SIG-M5 treated with dmso at 0.1 percent for 504 hours (cell line): ENCODE measurements at regions not wholly inside any gene's neighbourhood (a gene's known extent, or its start where the extent isn't known, plus 50 kb on each side); places are given as distances from the start of the nearest gene placed in this dataset.
A peak's percentile ranks its signal among the peaks of the same experiment; 100 is the strongest.

Experiments
- DNase-seq: peaks from one replicate; lab custom pipeline; 2025; ENCODE audit not compliant: unreplicated experiment; lab: John Stamatoyannopoulos, UW

DNA sequence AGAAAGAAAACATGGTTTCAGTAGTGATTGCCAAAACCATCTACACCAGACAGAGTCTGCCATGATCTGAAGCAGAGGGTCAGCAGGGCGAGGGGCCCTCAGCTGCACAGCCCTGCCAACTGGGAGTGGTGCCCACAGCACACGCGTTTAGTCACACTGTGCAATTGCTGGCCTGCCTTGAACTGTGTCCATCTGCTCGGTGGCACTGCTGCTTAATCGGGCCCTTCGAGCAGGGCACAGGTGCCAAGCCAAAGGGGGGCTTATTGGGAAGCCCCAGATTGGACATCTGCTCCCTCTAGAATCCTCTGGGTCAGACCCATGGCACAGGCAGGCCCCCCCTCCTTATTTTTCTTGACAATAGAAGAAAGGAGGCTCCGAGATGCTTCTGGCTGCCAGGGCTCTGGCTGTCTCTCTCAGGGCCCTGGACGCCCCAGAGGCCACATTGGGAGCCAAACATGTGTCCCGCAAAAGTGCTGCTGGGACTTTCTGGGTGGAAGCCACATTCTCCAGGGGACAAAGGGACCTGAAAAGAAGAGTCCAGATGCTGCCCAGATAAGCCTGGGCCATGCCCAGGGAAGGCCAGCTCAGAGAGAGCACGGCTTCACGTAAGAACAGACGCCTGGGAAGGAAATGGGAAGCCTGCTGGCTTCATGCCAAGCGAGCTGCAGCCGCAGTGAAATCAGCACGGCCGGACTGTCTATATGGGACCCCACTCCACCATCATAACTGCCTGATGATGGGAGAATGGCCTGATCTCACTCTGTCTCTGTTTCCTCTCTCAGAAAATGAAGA is 349.2 kb downstream of the GADD45G start:
- DNase-seq, result no peak

DNA sequence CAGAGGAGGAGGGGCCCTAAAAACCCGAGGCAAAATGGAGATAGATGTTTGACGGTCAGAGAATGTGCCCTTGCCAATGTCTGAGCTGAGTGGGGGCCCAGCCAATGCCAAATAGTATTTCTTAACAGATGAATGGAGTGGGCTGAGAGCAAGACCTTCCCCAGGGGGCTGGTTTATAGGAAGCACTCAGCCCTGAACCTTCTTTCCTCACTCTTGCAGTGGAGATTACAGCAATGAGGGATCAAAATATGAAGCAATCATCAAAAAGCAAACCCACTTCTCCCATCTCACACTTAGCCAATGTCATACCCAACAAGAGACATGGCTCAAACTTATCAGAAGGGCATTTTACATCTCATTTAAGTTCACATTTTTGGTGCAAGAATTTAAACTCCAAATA is 350.3 kb downstream of the GADD45G start:
- peak; percentile 2 for DNase-seq

DNA sequence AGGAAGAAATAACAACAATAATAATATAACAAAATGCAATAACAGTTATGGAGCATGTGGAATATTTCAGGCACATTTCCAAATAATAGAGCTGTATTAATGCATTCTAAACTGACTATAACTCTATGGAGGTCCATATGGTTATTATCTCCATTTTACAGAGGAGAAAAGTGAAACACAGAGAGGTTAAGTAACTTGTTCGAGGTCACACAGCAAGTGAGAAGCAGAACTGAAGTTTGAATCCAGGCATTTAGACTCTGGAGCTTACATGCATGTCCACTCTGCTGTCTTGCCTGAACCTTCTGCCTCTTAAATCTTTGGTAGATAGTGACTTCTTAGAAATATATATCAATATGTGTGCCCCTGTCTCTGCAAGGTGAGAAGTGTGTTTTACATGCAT is 350.8 kb downstream of the GADD45G start:
- no peak for DNase-seq

DNA sequence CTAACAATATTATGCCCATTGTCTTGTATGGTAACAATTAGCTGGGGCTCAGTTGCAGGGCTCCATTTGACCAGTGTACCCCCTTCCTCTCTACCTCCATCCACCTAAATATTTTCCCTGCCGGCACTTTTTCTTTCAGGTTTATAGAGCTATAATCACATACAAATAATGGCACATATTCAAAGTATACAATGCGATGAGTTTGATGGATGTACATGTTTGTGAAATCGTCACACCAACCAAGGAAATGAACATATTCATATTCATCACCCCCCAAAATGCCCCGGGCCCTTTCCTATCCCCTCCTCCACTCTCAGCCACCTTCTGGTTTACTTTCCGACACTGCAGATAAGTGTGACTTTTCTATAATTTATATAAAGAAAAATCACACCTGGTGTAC is 351.5 kb downstream of the GADD45G start:
- no peak for DNase-seq

DNA sequence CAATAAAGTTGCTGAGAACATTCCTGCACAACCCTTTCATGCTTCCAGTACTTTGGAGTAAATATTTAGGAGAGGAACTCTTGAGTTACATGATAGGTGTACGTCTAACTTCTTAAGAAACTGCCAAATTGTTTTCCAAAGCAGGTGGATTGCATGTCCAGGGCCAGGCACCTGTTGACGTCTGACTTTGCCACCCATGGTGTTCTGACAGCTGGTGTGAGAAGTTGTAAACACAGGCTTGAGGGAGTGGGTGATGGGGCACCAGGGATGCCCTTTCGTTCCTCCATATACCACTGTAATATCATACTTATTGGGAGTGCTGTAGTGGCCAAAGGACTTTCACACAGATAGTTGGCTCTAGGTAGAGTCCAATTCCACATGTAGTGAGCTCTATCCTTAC is 352.1 kb downstream of the GADD45G start:
- no peak for DNase-seq

DNA sequence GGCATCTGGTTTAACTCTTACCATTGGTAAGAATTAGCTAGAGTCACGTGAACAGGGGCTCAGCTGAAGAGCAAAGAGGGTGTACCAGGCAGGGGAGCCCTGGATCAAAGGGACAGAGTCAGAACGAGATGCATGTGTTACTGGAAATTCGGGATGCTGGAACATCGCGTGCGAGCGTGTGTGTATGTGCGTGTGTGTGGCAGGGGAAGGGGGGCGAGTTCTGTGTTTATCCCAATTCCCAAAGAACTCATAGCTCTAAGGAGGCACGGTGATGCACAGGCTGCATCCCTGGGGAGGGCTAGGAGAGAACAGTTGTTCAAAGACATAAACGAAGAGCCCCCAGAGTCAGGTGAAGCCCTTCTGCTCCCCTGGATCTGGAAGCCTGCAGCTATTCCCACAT is 353.3 kb downstream of the GADD45G start:
- no peak for DNase-seq

DNA sequence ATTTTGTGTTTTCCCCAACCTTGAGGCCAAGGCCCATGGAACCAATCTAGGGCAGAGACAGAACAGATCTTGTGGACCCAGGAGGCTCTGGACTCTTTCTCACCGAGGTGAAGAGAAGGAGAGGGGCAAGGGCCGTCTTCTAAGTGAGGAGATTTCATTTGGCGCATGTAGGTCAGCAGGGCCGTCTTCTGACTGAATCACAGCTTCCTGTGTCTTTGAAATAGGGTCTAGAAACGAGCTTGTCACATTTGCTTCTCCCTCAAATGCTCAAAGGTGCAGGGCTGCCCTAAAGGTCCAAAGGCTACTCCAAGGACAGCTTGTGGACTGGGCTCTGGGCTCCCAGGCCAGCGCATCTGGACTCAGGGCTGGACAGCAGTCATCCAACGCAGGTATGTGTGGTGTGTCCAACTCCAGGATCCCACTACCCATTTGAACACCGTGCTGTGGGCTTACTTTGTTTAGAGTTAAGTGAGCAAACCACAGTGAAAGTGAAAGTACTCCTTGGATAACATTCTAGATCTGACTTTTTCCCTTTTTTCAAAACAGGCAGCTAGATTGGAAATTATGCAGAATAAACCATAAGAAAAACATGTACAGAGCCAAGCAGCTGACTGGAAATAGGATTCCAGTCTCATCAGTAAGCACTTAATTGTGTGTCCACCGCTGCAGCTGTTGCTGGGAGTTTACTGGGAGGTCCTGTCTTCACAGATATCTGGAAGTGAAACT is 357.0 kb downstream of the GADD45G start:
- DNase-seq, result peak; percentile 45

DNA sequence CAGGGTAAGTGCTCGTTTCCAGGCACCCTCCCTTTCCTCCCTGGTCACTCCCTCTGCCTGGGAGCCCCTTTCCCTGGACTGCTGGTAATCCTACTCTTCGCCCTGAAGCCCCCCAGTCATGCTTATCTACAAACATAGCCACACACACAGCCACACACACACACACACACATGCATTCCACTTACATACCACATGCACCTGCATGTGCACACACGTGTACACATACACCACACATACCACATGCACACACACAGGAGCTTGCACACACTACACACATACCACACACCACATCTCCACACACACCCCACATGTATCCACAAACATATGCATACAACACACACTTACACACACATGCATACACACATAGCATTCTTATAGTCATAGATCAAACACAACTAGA is 358.5 kb downstream of the GADD45G start:
- DNase-seq, result no peak

DNA sequence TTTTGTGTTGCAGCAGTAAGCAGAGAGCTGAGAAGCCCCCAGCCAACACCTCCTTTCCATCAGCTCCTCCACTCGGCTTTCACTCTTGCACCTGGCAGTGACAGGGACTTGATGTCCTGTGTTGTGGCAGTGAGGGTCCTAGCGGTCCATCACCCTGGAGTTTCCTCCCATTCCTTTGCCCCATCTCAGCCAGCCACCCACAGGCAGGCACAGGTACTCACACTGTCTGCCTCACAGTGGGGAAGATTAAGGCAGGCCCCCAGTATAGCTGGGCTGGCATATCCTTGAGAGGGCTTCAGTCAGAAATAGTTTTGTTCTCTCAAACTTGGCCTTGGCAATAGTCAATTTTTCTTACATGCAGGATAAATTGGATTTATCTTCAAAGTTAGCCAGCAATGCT is 362.7 kb downstream of the GADD45G start:
- DNase-seq, result no peak

DNA sequence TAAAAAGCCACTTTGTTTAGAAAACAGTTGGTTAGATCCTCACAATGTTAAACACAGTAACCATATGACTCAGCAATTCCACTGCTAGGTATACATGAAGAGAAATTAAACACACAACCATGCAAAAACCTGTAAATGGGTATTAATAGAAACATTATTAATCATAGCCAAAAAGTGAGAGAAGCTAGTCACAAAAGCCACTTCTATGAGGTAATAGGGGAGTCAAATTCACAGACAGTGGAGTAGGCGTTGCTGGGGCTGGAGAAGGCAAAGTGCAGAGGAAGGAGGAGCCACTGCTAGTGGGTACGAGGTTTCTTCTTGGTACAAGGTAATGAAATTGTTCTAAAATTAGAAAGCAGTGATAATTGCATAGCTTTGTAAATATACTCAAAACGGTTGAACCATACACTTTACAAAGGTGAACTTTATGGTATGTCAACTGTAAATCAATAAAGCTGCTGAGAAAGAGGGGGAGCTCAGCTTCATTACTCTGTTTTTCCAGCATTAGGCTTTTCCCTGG is 364.4 kb downstream of the GADD45G start:
- no peak for DNase-seq

DNA sequence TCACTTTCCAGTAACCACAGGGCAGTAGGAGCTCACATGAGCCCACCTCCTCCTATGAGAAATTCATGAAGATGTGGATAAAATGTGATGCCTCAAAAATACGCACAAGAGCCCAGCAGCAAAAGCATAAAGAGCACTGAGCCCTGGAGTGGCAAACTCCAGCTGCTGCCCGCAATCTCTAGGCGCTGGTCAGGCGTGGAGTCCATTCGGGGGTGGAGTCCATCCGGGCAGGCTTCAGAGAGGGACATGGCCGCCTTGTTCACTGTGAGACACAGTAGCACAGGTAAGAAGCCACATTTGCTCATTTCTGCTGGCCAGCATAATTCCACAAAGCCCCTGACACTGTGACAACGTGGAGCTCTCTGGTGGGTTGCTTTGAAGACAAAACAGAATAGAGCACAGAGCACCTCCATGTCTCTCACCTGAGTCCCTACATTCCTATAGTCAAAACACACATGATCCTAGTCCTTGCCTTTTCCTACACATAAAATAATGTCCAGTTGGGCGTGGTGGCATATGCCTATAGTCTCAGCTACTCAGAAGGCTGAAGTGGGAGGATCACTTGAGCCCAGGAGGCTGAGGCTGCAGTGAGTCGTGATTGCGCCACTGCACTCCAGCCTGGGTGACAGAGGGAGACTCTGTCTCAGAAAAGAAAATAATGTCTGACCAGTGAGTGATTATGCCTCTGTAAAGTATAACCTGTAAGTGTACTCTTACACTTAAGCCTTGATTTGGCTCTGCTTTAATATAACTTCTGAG is 365.2 kb downstream of the GADD45G start:
- DNase-seq, result no peak

DNA sequence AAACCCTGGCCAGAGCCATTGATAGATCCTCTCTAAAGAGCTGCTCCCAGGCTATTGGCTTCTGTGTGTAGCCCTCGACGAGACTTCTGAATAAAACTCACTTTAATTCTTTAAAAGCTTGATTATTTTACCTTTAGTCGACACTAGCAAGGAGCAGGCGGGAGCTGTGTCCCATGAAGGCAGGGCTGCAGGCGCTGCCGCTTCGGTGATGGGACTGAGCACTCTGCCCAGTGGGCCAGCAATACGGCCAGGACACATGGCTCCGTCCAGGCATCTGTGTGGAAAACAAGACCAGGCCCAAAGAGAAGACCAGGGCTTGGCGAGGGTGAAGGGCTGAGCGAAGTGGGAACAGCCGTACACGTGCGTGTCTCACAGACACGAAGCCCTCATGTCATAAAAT is 365.9 kb downstream of the GADD45G start:
- DNase-seq, result no peak

DNA sequence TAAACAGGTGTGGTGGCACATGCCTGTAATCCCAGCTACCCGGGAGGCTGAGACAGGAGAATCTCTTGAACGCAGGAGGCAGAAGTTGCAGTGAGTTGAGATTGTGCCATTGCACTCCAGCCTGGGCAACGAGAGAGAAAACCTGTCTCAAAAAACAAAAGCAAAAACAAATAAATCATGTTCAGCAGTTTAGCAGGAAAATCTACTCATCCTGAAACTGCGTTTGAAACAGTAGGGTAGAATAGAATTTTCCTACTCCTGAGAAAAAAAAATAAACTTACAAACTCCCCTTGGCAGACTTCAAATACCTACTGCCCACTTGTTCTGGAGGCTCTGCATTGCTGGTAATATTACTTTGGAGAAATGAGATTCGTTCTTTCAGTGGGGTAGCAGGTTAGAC is 367.7 kb downstream of the GADD45G start:
- no peak for DNase-seq

DNA sequence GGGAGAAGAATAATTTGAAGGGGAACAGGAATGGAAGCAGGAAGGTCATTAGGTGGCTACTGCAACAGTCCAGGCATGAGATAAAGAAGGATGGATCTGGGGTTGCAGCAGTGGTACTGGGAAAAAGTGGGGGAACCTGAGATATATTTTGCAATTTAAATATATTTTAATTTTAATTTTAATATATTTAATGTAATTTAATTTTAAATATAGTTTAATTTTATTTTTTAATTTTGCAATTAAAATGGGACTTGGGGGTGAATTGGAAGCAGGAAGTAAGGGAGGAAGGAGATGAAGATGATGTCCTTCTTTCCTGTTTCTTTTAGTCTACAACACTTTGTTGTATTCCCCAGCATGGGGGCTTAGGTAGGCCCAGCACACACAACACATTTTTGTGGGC is 369.8 kb downstream of the GADD45G start:
- DNase-seq, result no peak

DNA sequence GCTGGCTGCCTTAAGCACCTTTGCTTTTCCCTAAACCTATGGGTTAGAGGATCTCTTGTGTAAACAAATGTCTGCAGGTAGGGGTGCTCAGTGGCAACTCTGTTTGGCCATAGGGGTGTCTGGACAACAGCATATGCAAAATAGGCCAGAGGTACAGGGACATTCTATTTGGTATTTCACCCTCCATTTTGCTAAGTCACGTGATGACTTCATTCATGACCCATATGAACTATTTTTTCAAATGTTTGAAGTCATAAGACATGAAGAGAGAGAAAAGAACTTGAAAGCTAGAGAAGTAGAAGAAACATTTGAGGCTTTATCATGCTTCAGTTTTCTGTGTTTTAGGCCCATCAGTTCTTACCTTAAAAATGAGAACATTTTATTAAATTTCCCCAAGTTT is 370.2 kb downstream of the GADD45G start:
- DNase-seq, result no peak

DNA sequence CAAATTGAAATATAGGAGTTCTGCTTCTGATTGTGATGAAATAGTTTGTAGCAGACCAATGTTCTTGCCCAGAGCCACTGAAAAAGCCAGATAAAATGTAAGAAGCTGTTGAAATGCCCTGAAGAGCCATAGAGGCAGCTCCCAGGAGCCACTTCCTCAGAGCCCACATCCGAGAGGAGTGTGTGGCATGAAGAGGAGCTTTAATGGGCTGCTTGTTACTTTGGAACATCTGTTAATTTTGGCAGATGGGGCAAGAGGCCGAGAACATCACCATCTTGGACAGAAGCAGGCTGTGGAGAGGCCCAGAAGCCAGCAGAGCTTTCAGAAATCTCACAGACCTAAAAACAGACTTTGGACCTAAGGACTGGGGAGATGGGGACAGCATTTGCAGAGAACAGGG is 370.8 kb downstream of the GADD45G start:
- DNase-seq, result no peak

DNA sequence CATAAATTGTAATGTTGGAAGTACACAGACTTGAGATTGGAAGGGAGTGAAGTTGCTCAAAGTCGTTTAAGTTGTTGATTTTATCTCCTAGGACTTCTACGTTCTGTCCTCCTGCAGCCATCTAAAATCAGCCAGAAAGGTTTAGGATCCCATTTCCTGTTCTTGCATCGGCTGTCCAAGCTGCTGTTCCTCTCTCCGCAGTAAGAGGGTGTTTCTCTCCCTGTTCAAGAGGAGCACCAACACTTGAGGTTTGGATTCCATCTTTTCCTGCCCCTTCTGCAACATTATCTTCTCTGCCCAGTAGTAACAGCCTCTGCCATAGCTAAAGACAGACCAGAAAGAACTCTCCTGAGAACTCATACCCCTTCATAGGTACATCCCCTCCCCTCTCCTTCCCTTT is 373.4 kb downstream of the GADD45G start:
- peak; percentile 12 for DNase-seq

DNA sequence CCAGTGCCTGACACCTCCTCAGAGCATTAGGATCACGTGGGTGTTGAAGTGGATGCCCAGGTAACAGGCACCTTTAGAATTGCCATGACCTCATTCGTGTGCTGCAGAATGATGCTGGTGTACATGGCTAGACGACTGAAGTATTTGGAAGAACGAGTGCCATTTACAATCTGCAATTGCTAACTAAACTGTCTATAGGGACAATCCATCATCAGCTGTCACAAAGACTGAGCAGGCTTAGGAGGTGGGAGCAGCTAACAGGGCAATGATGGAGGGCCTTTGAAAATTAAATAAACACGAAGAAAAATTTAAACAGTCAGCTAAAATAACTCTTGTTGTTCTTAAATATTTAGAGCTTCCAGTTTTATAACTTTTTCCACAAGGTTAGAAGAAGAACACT is 375.8 kb downstream of the GADD45G start:
- DNase-seq, result no peak

DNA sequence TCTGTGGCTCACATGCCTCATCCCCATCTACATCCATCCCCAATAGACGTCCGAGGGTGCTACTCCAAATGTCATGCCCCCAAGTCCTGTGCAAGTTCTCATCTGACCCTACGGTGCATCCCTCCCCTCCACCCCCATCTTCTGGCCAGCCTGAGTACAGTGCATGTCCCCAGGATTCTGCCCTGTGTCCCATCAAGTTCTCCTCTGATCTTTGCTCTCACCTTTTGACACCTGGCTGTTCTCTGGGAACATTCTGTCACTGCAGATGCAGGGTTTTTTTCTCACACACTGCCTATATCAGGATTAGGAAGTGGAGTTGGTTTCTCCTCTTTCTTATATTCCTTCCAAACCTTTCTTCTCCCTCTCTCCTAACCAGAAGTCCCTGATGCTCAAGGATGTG is 377.2 kb downstream of the GADD45G start:
- DNase-seq, result no peak

DNA sequence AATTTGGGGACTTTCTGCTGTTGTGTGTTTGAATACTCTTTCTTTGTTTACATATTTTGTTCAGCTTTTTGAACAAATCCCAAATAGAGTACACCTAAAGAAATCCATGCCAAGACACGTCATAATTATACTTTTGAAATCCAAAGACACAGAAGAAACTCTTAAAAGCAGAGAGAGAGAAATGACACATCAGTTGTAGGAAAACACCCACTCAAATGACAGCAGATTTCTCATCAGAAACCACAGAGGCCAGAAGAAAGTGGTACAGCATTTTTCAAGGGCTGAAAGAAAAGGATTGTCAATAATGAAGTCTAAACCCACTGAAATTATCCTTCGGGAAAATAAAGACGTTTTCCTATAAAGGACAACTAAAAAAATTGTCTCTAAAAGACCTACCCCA is 378.6 kb downstream of the GADD45G start:
- no peak for DNase-seq

DNA sequence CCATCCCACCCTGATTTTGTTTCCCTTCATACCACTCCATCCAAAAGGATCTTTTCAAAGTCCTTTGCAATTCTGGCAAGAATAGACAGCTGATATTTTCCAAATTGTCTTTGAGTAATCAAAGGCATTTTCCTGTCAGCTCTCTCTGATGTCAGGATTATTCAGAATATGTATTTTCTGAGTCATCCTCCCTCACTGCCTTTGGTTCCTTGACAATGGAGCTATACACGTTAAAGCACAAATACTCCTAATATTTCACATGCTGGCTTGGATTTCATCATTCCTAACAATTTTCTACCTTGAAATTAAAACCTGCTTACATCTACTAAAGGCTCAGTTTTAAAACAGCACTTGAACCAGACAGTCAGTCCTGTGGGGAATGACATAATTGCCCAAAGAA is 379.4 kb downstream of the GADD45G start:
- DNase-seq, result no peak

DNA sequence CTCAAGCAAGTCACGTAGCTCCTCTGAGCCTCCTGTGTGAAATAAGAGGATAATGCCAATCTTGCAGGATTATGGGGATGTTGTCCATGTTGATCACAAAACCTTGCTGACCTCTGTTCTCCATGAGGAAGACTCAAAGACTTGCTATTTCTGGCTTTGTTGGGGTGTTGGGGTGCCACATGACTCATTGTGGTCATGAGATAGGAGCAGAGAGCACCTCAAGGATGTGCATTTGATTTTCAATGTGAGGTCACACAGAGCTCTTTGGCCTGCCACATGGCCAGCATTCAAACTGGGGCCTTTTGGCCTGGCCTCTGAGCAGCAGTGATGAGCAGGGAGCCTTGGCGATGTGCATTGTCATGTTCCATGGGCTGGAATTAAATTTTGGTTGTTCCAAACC is 380.3 kb downstream of the GADD45G start:
- no peak for DNase-seq
